BJ (cell line): ENCODE measurements at regions not wholly inside any gene's neighbourhood (a gene's known extent, or its start where the extent isn't known, plus 50 kb on each side); places are given as distances from the start of the nearest gene placed in this dataset.

Source experiments
- CTCF ChIA-PET: fragments of 350-600 bp; formaldehyde crosslinking; extraction: SDS; loops from one replicate; lab custom pipeline; 2021; ENCODE audit warnings: antibody characterized with exemption, inconsistent platforms; lab: Yijun Ruan, JAX
- POLR2A ChIA-PET: fragments of 300-600 bp; sonication (Branson Sonifier 250); formaldehyde crosslinking; extraction: SDS; loops from one replicate; lab custom pipeline; 2021; ENCODE audit warnings: antibody characterized with exemption; lab: Charles Lee
- DNase-seq: peaks from one replicate; pipeline ENCODE4 v3.0.0-alpha.2; 2011; ENCODE audit warnings: low read depth
- H3K27me3 ChIP-seq: 2 replicates; pipeline ENCODE4 v1.6.0; 2011; ENCODE audit warnings: low read length; ENCODE audit not compliant: control insufficient read depth, insufficient read depth
- H3K36me3 ChIP-seq: 2 replicates; pipeline ENCODE4 v1.5.1; 2011; ENCODE audit warnings: low read length; ENCODE audit not compliant: control insufficient read depth, insufficient read depth
- H3K4me3 ChIP-seq: 2 replicates; pipeline ENCODE4 v1.5.1; 2011; ENCODE audit warnings: low read depth, mild to moderate bottlenecking, control low read depth, low read length
- CTCF ChIP-seq: IDR thresholded peaks from 2 replicates; pipeline ENCODE4 v1.5.1; 2011; ENCODE audit warnings: low read depth, mild to moderate bottlenecking, control low read depth, inconsistent platforms, low read length, moderate library complexity; ENCODE audit not compliant: insufficient read depth

- Histone ChIP-seq H3K27me3 (no peaks in the 10 kb centered on the region), H3K4me3 (no peak overlapping the region), H3K36me3 (no peaks in the 10 kb centered on the region)
- TF ChIP-seq CTCF: no peak
- CTCF ChIA-PET: no interaction called here
- DNase-seq: no peak
- POLR2A ChIA-PET: interaction anchor here (0.5 kb wide), 1 partner anchor 11 kb away, joined by 3 read pairs; no protein-coding TSS in a partner anchor
Observed at GRCh38 chrX:6372981-6373380, 144.3 kb upstream of the NLGN4X start.

DNA sequence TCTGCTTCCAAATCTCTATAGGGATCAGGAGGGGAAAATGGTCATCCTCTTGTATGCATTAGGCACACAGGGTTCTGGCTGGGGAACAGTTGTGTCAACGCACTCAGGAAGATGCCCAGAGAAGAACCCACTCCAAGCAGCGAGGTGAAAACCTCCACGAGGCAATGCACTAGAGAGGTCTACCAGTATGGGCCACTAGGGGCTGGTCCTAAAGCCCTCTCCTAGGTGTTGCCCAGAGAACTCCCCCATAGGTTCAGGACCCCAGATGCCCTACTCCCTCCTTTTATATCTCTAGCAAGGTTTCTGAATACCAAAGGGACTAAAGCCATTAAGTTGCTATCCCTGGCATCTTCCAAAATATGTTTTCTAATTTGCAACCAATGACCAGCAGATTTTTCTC lies 142.7 kb upstream of the NLGN4X start:
- POLR2A ChIA-PET: no interaction called here
- Histone ChIP-seq H3K27me3 (no peaks in the 10 kb centered on the region), H3K36me3 (no peaks in the 10 kb centered on the region), H3K4me3 (no peak overlapping the region)
- no peak for TF ChIP-seq CTCF
- CTCF ChIA-PET: no interaction called here
- no peak for DNase-seq

GRCh38 chrX:6363188-6363587 lies 134.5 kb upstream of the NLGN4X start:
- Histone ChIP-seq H3K4me3 (no peak overlapping the region), H3K36me3 (no peaks in the 10 kb centered on the region), H3K27me3 (no peaks in the 10 kb centered on the region)
- TF ChIP-seq CTCF: no peak
- CTCF ChIA-PET: no interaction called here
- POLR2A ChIA-PET: no interaction called here
- no peak for DNase-seq

- no peak for TF ChIP-seq CTCF
- no peaks in the 10 kb centered on the region for H3K27me3 ChIP-seq
- ChIA-PET CTCF (no interaction called here), POLR2A (no interaction called here)
- no peak overlapping the region for H3K4me3 ChIP-seq
- no peak for DNase-seq
- no peaks in the 10 kb centered on the region for H3K36me3 ChIP-seq
Observed at GRCh38 chrX:6325437-6325836, 96.8 kb upstream of the NLGN4X start.

DNA sequence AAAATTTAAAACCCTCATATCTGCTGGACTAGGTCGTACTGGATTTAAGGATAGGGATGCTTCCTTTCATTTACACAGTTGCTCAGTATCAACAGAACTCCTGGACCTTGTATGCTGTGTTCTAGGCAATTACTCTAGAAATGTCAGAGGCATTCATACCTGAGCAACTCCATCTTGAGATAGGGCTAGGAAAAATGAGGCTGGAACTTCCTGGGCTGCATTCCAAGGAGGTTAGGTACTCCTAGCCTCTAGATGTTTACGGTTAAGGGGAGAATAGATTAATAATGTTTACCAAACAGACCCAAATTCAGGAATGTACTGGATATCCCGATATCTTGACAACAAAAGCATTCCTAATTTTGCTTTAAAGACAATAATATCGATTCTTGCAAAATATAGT lies 84.7 kb upstream of the NLGN4X start:
- DNase-seq: no peak
- Histone ChIP-seq H3K4me3 (no peak overlapping the region), H3K36me3 (no peaks in the 10 kb centered on the region), H3K27me3 (no peaks in the 10 kb centered on the region)
- ChIA-PET POLR2A (no interaction called here), CTCF (no interaction called here)
- TF ChIP-seq CTCF: no peak
